K562 (cell line): ENCODE measurements at regions not wholly inside any gene's neighbourhood (a gene's known extent, or its start where the extent isn't known, plus 50 kb on each side); places are given as distances from the start of the nearest gene placed in this dataset.

ENCODE experiments used
- ATAC-seq: fragments of 200-7000 bp; cut with Tn5 transposase; 3 replicates; pipeline ENCODE4 v1.9.1; 2020; ENCODE audit warnings: moderate library complexity
- BruUV-seq: library from RNA; stranded (reverse); fragments of 400-500 nt; replicated peaks from 2 replicates; lab custom pipeline; 2021; lab: Mats Ljungman, UMichigan
- CTCF ChIA-PET: fragments of 300-600 bp; formaldehyde crosslinking; extraction: SDS; loops from one replicate; lab custom pipeline; 2021; ENCODE audit warnings: low intra/inter-chr PET ratio; lab: Yijun Ruan, JAX
- POLR2A ChIA-PET: fragments of 300-600, 350-650 bp; sonication (Branson Sonifier 250); formaldehyde crosslinking; extraction: SDS; loops from one replicate; lab custom pipeline; 2021; ENCODE audit warnings: antibody characterized with exemption, inconsistent platforms; lab: Yijun Ruan, JAX
- DNase-seq, 4 experiments: peaks; one replicate each; pipeline versions ENCODE4 v3.0.0 to v3.0.0-alpha.2; 2011 to 2018; ENCODE audit warnings: low spot score in 3 of 4, mixed read lengths in 3 of 4; ENCODE audit errors: extremely low read depth in 1 of 4
- FAIRE-seq: peaks from 2 replicates; lab custom pipeline; 2011; peaks lifted over from hg19 to GRCh38; lab: Jason Lieb, UNC
- H2AFZ ChIP-seq: 2 replicates; pipeline ENCODE4 v1.6.0; 2011; ENCODE audit warnings: low read depth, low read length, control low read depth, inconsistent platforms
- H3K27ac ChIP-seq: fragments of 200-600 bp; 3 replicates; pipeline ENCODE4 v1.8.0; 2011; ENCODE audit warnings: low read depth, mild to moderate bottlenecking, control low read depth, inconsistent platforms, low read length, moderate library complexity, mixed read lengths; ENCODE audit errors: extremely low read depth
- H3K27me3 ChIP-seq, 2 experiments: fragments of 300-600 bp in 1 of 2; 2 replicates in 1 of 2; 3 replicates in 1 of 2; pipeline versions ENCODE4 v1.6.0 to v1.8.0; 2011; ENCODE audit warnings: inconsistent platforms in 2 of 2, low read length in 2 of 2, mild to moderate bottlenecking in 1 of 2, mixed read lengths in 1 of 2, moderate library complexity in 1 of 2; ENCODE audit not compliant: control insufficient read depth in 2 of 2, insufficient read depth in 2 of 2
- H3K36me3 ChIP-seq: fragments of 300-600 bp; 3 replicates; pipeline ENCODE4 v1.8.0; 2011; ENCODE audit warnings: mild to moderate bottlenecking, low read length, inconsistent platforms; ENCODE audit not compliant: control insufficient read depth, insufficient read depth
- H3K4me1 ChIP-seq, 2 experiments: fragments of 200-600 bp in 1 of 2; replicated peaks in 1 of 2; 2 replicates in 1 of 2; 3 replicates in 1 of 2; pipeline versions ENCODE4 v1.5.1 to v1.8.0; 2011; ENCODE audit warnings: inconsistent platforms in 2 of 2, low read length in 2 of 2, mild to moderate bottlenecking in 1 of 2, mixed read lengths in 1 of 2, moderate library complexity in 1 of 2; ENCODE audit not compliant: control insufficient read depth in 2 of 2, insufficient read depth in 2 of 2
- H3K4me2 ChIP-seq: 2 replicates; pipeline ENCODE4 v1.6.1; 2011; ENCODE audit warnings: low read length, control low read depth, inconsistent platforms, mixed read lengths; ENCODE audit not compliant: insufficient read depth
- H3K4me3 ChIP-seq: fragments of 200-600 bp; sonication (generic), shearing (Covaris generic); 2 replicates; pipeline ENCODE4 v1.5.1; 2016; ENCODE audit warnings: control low read depth, inconsistent platforms
- H3K79me2 ChIP-seq: fragments of 200-600 bp; 3 replicates; pipeline ENCODE4 v1.8.0; 2011; ENCODE audit warnings: low read length, inconsistent platforms; ENCODE audit not compliant: control insufficient read depth, insufficient read depth
- H3K9ac ChIP-seq, 2 experiments: 2 replicates each; pipeline versions ENCODE4 v1.6.0 to v1.6.1; 2011; ENCODE audit warnings: low read depth in 2 of 2, low read length in 2 of 2, control low read depth in 1 of 2, inconsistent platforms in 1 of 2, mild to moderate bottlenecking in 1 of 2, mixed read lengths in 1 of 2; ENCODE audit not compliant: insufficient read depth in 1 of 2
- H3K9me1 ChIP-seq: one replicate; pipeline ENCODE4 v1.6.0; 2011; ENCODE audit warnings: inconsistent platforms, mild to moderate bottlenecking, low read length, moderate library complexity; ENCODE audit not compliant: control insufficient read depth, insufficient read depth
- H3K9me3 ChIP-seq: replicated peaks from 2 replicates; pipeline ENCODE4 v1.5.1; 2011; ENCODE audit warnings: low read depth, low read length, inconsistent platforms; ENCODE audit not compliant: control insufficient read depth, insufficient read depth
- H4K20me1 ChIP-seq: replicated peaks from 2 replicates; pipeline ENCODE4 v1.6.1; 2011; ENCODE audit warnings: low read length, inconsistent platforms, mixed read lengths; ENCODE audit not compliant: control insufficient read depth, insufficient read depth
- CHD2 ChIP-seq: IDR thresholded peaks from 2 replicates; pipeline ENCODE4 v1.6.1; 2011; ENCODE audit warnings: low read depth, low read length
- CHD4 ChIP-seq: fragments of 200-600 bp; sonication (generic); IDR thresholded peaks from 3 replicates; pipeline ENCODE4 v1.6.1; 2012; ENCODE audit warnings: low read depth, mild to moderate bottlenecking, mixed read lengths, low read length, inconsistent platforms; ENCODE audit not compliant: insufficient read depth, insufficient replicate concordance, poor library complexity, severe bottlenecking
- GABPB2 ChIP-seq: fragments of 250-450 bp; sonication (Bioruptor Pico); conservative IDR thresholded peaks from 2 replicates; pipeline ENCODE4 v1.5.1; 2021; ENCODE audit warnings: mild to moderate bottlenecking
- PCBP2 ChIP-seq: fragments of 200-400 bp; formaldehyde crosslinking; IDR thresholded peaks from 2 replicates; pipeline ENCODE4 v1.6.1; 2018; ENCODE audit warnings: low read length, low read depth, mild to moderate bottlenecking, moderate library complexity; ENCODE audit not compliant: poor library complexity, severe bottlenecking
- PHB2 ChIP-seq: fragments of 450-650 bp; IDR thresholded peaks from 2 replicates; pipeline ENCODE4 v1.6.1; 2017; ENCODE audit warnings: low read depth
- POLR2AphosphoS2 ChIP-seq: IDR thresholded peaks from 2 replicates; pipeline ENCODE4 v1.6.1; 2012; ENCODE audit warnings: low read length, improper control_type of control experiment
- RBM34 ChIP-seq: fragments of 200-400 bp; formaldehyde crosslinking; IDR thresholded peaks from 2 replicates; pipeline ENCODE4 v1.6.1; 2018; ENCODE audit warnings: low read length, borderline replicate concordance; ENCODE audit not compliant: insufficient read depth
- SMAD4 ChIP-seq: fragments of 250-450 bp; sonication (Bioruptor Pico); conservative IDR thresholded peaks from 2 replicates; pipeline ENCODE4 v1.8.0; 2021; ENCODE audit warnings: inconsistent platforms, mild to moderate bottlenecking, moderate library complexity
- SMARCA4 ChIP-seq: fragments of 450-650 bp; IDR thresholded peaks from 2 replicates; pipeline ENCODE4 v1.6.1; 2016
- SNAPC5 ChIP-seq: fragments of 250-450 bp; sonication (Bioruptor Pico); IDR thresholded peaks from 2 replicates; pipeline ENCODE4 v1.8.0; 2021; ENCODE audit warnings: moderate library complexity, mild to moderate bottlenecking, inconsistent platforms
- STAG1 ChIP-seq: sonication (generic); formaldehyde crosslinking; IDR thresholded peaks from 2 replicates; pipeline ENCODE4 v1.5.0; 2020; ENCODE audit warnings: missing genetic modification reagents, borderline replicate concordance
- ZNF41 ChIP-seq: fragments of 250-450 bp; sonication (Bioruptor Pico); conservative IDR thresholded peaks from 2 replicates; pipeline ENCODE4 v1.4.0; 2020; ENCODE audit warnings: mild to moderate bottlenecking
- ZNF449 ChIP-seq: fragments of 250-450 bp; sonication (Bioruptor Pico); IDR thresholded peaks from 2 replicates; pipeline ENCODE4 v1.8.0; 2022; ENCODE audit warnings: moderate library complexity, mild to moderate bottlenecking, inconsistent platforms
- ZNF695 ChIP-seq: fragments of 450-650 bp; formaldehyde crosslinking; IDR thresholded peaks from 2 replicates; pipeline ENCODE4 v1.4.0; 2020; ENCODE audit warnings: mild to moderate bottlenecking, moderate library complexity
- WGBS: fragments of 100-300 bp; shearing (Covaris generic); methylation state at CpG from one replicate; pipeline ENCODE4 v1.1.6; 2016; ENCODE audit warnings: low coverage, mixed read lengths; ENCODE audit not compliant: insufficient coverage; ENCODE audit errors: missing lambda C conversion rate; 5-methylcytosine and 5-hydroxymethylcytosine counted together
- in situ Hi-C: fragments of 300-500 bp; cut with MboI; formaldehyde crosslinking; loops from 4 replicates; pipeline ENCODE4 v1.15.0; 2018; ENCODE audit warnings: inconsistent platforms, mixed read lengths
- intact Hi-C: fragments of 100-400 bp; cut with micrococcal nuclease; formaldehyde crosslinking; loops from 2 replicates; pipeline ENCODE4 v1.14.2; 2022
- TF ChIP-seq, protein P1 (sequence below), 2 experiments: fragments of 450-650 bp; IDR thresholded peaks; 2 replicates each; pipeline ENCODE4 v1.6.1; 2016; ENCODE audit warnings: mild to moderate bottlenecking in 2 of 2, borderline replicate concordance in 1 of 2, low read depth in 1 of 2, moderate library complexity in 1 of 2

- H3K36me3 ChIP-seq, result no peaks in the 10 kb centered on the region
- in situ Hi-C loops (no loop called here), intact Hi-C loops (no loop called here)
- H2AFZ ChIP-seq, result no peak overlapping the region
- no peaks in the 10 kb centered on the region for H3K79me2 ChIP-seq
- BruUV-seq, result no TSS peak
- H3K9me1 ChIP-seq, result no peaks in the 10 kb centered on the region
- ATAC-seq (no peak), DNase-seq (no peak), FAIRE-seq (no peak)
- H3K4me1 ChIP-seq, result no peaks in the 10 kb centered on the region
- WGBS, result 4% methylated on average over 2 of the region's 2 CpGs
- no peak overlapping the region for H3K4me3 ChIP-seq
- ChIA-PET POLR2A (no interaction called here), CTCF (no interaction called here)
- H3K27ac ChIP-seq, result no peak overlapping the region
- H3K4me2 ChIP-seq, result no peak overlapping the region
- H3K27me3 ChIP-seq, result no peaks in the 10 kb centered on the region
- H3K9me3 ChIP-seq, result no peaks in the 10 kb centered on the region
- no peak overlapping the region for H3K9ac ChIP-seq
- no peaks in the 10 kb centered on the region for H4K20me1 ChIP-seq
- no peak for TF ChIP-seq STAG1 (CRISPR knock-in tag)
- no peak for TF ChIP-seq PCBP2
- no peak for TF ChIP-seq PHB2
- TF ChIP-seq ZNF41 (CRISPR knock-in tag), result no peak
- TF ChIP-seq RBM34, result no peak
- no peak for TF ChIP-seq POLR2AphosphoS2
- no peak for TF ChIP-seq CHD4
- no peak for TF ChIP-seq SMAD4
- TF ChIP-seq CHD2, result no peak
- TF ChIP-seq GABPB2 (CRISPR knock-in tag), result no peak
- TF ChIP-seq ZNF449 (CRISPR knock-in tag), result no peak
- TF ChIP-seq SNAPC5 (CRISPR knock-in tag), result no peak
- TF ChIP-seq, protein P1, sequence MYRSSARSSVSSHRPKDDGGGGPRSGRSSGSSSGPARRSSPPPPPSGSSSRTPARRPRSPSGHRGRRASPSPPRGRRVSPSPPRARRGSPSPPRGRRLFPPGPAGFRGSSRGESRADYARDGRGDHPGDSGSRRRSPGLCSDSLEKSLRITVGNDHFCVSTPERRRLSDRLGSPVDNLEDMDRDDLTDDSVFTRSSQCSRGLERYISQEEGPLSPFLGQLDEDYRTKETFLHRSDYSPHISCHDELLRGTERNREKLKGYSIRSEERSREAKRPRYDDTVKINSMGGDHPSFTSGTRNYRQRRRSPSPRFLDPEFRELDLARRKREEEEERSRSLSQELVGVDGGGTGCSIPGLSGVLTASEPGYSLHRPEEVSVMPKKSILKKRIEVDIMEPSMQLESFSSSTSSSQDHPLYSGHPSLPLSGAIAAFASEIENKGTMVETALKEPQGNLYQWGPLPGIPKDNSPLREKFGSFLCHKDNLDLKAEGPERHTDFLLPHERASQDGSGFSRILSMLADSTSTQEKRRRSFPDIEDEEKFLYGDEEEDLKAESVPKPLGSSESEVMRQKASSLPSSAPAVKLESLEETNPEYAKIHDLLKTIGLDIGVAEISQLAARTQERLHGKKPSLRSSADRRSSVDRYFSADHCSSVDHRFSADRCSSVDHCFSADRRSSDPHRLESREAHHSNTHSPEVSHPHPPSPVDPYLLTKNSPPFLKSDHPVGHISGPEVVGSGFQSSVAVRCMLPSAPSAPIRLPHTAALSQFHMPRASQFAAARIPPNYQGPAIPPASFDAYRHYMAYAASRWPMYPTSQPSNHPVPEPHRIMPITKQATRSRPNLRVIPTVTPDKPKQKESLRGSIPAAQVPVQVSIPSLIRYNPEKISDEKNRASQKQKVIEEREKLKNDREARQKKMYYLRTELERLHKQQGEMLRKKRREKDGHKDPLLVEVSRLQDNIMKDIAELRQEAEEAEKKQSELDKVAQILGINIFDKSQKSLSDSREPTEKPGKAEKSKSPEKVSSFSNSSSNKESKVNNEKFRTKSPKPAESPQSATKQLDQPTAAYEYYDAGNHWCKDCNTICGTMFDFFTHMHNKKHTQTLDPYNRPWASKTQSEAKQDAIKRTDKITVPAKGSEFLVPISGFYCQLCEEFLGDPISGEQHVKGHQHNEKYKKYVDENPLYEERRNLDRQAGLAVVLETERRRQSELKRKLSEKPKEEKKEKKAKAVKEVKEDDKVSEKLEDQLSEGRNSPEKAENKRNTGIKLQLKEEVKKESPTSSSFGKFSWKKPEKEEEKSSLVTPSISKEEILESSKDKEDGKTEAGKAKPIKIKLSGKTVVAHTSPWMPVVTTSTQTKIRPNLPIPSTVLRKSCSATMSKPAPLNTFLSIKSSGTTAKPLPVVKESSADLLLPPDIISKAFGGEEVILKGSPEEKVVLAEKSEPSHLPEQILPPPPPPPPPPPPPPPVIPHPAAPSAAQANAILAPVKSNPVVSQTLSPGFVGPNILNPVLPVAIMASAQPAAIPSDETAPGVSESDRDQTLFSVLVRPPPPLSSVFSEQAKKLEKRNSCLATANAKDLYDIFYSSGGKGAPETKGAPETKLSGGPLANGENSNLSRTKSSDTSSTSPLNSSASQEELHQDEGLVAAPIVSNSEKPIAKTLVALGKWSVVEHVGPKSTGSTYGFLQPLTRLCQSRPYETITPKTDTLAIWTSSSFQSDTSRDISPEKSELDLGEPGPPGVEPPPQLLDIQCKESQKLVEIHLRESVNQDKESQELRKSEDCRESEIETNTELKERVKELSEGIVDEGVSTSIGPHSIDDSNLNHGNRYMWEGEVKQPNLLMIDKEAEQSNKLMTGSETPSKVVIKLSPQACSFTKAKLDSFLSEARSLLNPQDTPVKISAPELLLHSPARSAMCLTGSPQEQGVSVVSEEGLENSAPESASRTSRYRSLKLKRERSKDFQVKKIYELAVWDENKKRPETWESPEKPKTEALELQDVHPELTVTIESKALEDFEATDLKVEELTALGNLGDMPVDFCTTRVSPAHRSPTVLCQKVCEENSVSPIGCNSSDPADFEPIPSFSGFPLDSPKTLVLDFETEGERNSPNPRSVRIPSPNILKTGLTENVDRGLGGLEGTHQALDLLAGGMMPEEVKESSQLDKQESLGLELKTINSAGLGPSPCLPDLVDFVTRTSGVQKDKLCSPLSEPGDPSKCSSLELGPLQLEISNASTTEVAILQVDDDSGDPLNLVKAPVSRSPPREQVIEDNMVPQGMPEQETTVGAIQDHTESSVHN (IDR thresholded peaks at IDR 0.05; ENCODE audit: borderline replicate concordance in 1 of 2, low read depth in 1 of 2), result no peak
- TF ChIP-seq SMARCA4, result no peak
- TF ChIP-seq ZNF695 (CRISPR knock-in tag), result no peak
Observed at GRCh38 chr14:84532016-84532415, 997.9 kb upstream of the FLRT2 start.
